Caco-2 (cell line): ENCODE measurements at regions not wholly inside any gene's neighbourhood (a gene's known extent, or its start where the extent isn't known, plus 50 kb on each side); places are given as distances from the start of the nearest gene placed in this dataset.
"Not testable (repeated sequence)": the region's sequence is repeated elsewhere in the genome, so short reads cannot be mapped to it uniquely, and the experiment has no call there.

Experiments
- BruUV-seq: library from RNA; stranded (reverse); fragments of 400-500 nt; replicated peaks from 2 replicates; lab custom pipeline; 2021; lab: Mats Ljungman, UMichigan
- CTCF ChIA-PET: fragments of 300-600 bp; sonication (Branson Sonifier 250); formaldehyde crosslinking; loops from one replicate; lab custom pipeline; 2022; ENCODE audit warnings: antibody characterized with exemption; lab: Charles Lee
- POLR2A ChIA-PET: fragments of 300-600 bp; sonication (Branson Sonifier 250); formaldehyde crosslinking; loops from one replicate; lab custom pipeline; 2022; ENCODE audit warnings: antibody characterized with exemption; lab: Charles Lee
- DNase-seq, 2 experiments: peaks; one replicate each; pipeline versions ENCODE4 v3.0.0 to v3.0.0-alpha.2; 2020 to 2022
- H3K27me3 ChIP-seq: replicated peaks from 2 replicates; pipeline ENCODE4 v1.6.0; 2011; ENCODE audit warnings: low read length; ENCODE audit not compliant: control insufficient read depth, insufficient read depth
- H3K36me3 ChIP-seq: 2 replicates; pipeline ENCODE4 v1.5.1; 2011; ENCODE audit warnings: low read length; ENCODE audit not compliant: control insufficient read depth, insufficient read depth
- H3K4me1 ChIP-seq: fragments of 250-450 bp; sonication (Bioruptor Pico); 2 replicates; pipeline ENCODE4 v1.5.1; 2020; ENCODE audit warnings: mild to moderate bottlenecking
- H3K4me3 ChIP-seq: 2 replicates; pipeline ENCODE4 v1.5.1; 2011; ENCODE audit warnings: low read depth, mild to moderate bottlenecking, control low read depth, low read length
- H3K9me3 ChIP-seq: fragments of 250-450 bp; sonication (Bioruptor Pico); 2 replicates; pipeline ENCODE4 v1.5.1; 2020; ENCODE audit warnings: mild to moderate bottlenecking, moderate library complexity
- H3K27ac Mint-ChIP-seq: one replicate; pipeline ENCODE4 v1.8.0; 2022; ENCODE audit warnings: mixed read lengths; ENCODE audit not compliant: unreplicated experiment
- H3K27me3 Mint-ChIP-seq: one replicate; pipeline ENCODE4 v1.8.0; 2022; ENCODE audit warnings: mixed read lengths; ENCODE audit not compliant: insufficient read depth, unreplicated experiment
- H3K36me3 Mint-ChIP-seq: one replicate; pipeline ENCODE4 v1.8.0; 2022; ENCODE audit warnings: mild to moderate bottlenecking, mixed read lengths; ENCODE audit not compliant: insufficient read depth, unreplicated experiment
- H3K4me1 Mint-ChIP-seq: one replicate; pipeline ENCODE4 v1.8.0; 2022; ENCODE audit warnings: low read depth, mixed read lengths; ENCODE audit not compliant: unreplicated experiment
- H3K4me3 Mint-ChIP-seq: one replicate; pipeline ENCODE4 v1.8.0; 2022; ENCODE audit warnings: mild to moderate bottlenecking, moderate library complexity, mixed read lengths; ENCODE audit not compliant: unreplicated experiment
- H3K9me3 Mint-ChIP-seq: one replicate; pipeline ENCODE4 v1.8.0; 2022; ENCODE audit warnings: mixed read lengths; ENCODE audit not compliant: unreplicated experiment
- intact Hi-C: fragments of 100-400 bp; cut with micrococcal nuclease; formaldehyde crosslinking; loops from one replicate; pipeline ENCODE4 v1.10.0; 2022; ENCODE audit not compliant: unreplicated experiment
- TF ChIP-seq, protein P1 (sequence below), 2 experiments: fragments of 200-600 bp in 1 of 2; IDR thresholded peaks; 1 replicate in 1 of 2; 2 replicates in 1 of 2; pipeline versions ENCODE4 v1.5.1 to v1.8.0; 2011 to 2022; ENCODE audit warnings: antibody characterized with exemption in 1 of 2, control low read depth in 1 of 2, inconsistent platforms in 1 of 2, low read depth in 1 of 2, low read length in 1 of 2, mild to moderate bottlenecking in 1 of 2, moderate library complexity in 1 of 2; ENCODE audit not compliant: insufficient read depth in 1 of 2, severe bottlenecking in 1 of 2, unreplicated experiment in 1 of 2

GRCh38 chr16:17556276-17557052 lies 85.7 kb upstream of the XYLT1 start:
- POLR2A ChIA-PET = interaction anchor here (0.6 kb wide), 1 partner anchor 22 kb away, joined by 3 read pairs; no protein-coding TSS in a partner anchor
- no peaks in the 10 kb centered on the region for H3K9me3 Mint-ChIP-seq
- no TSS peak for BruUV-seq
- Histone ChIP-seq H3K4me1 (peaks cover 5% of the 10 kb centered on the region), H3K27me3 (no peaks in the 10 kb centered on the region), H3K4me3 (no peak overlapping the region), H3K36me3 (no peaks in the 10 kb centered on the region), H3K9me3 (no peaks in the 10 kb centered on the region)
- CTCF ChIA-PET = interaction anchor here (0.6 to 1.8 kb wide), 2 partner anchors 23 to 171 kb away, joined by 4 to 12 read pairs; no protein-coding TSS in a partner anchor
- TF ChIP-seq, protein P1, sequence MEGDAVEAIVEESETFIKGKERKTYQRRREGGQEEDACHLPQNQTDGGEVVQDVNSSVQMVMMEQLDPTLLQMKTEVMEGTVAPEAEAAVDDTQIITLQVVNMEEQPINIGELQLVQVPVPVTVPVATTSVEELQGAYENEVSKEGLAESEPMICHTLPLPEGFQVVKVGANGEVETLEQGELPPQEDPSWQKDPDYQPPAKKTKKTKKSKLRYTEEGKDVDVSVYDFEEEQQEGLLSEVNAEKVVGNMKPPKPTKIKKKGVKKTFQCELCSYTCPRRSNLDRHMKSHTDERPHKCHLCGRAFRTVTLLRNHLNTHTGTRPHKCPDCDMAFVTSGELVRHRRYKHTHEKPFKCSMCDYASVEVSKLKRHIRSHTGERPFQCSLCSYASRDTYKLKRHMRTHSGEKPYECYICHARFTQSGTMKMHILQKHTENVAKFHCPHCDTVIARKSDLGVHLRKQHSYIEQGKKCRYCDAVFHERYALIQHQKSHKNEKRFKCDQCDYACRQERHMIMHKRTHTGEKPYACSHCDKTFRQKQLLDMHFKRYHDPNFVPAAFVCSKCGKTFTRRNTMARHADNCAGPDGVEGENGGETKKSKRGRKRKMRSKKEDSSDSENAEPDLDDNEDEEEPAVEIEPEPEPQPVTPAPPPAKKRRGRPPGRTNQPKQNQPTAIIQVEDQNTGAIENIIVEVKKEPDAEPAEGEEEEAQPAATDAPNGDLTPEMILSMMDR (IDR thresholded peaks at IDR 0.05; ENCODE audit: insufficient read depth in 1 of 2, low read depth in 1 of 2, low read length in 1 of 2, severe bottlenecking in 1 of 2, unreplicated experiment in 1 of 2) = peak; percentile 59 to 61
- peak; percentile 27 to 39 for DNase-seq
- no peaks in the 10 kb centered on the region for H3K4me1 Mint-ChIP-seq
- H3K27me3 Mint-ChIP-seq = peaks cover 3% of the 10 kb centered on the region
- H3K4me3 Mint-ChIP-seq = no peak overlapping the region
- no peak overlapping the region for H3K27ac Mint-ChIP-seq
- H3K36me3 Mint-ChIP-seq = no peaks in the 10 kb centered on the region
- intact Hi-C loops = loop anchor here (1.0 kb wide), 1 partner anchor 23 kb away; no protein-coding TSS in a partner anchor

GRCh38 chr16:17555176-17555575 lies 84.4 kb upstream of the XYLT1 start:
- intact Hi-C loops = no loop called here

DNA sequence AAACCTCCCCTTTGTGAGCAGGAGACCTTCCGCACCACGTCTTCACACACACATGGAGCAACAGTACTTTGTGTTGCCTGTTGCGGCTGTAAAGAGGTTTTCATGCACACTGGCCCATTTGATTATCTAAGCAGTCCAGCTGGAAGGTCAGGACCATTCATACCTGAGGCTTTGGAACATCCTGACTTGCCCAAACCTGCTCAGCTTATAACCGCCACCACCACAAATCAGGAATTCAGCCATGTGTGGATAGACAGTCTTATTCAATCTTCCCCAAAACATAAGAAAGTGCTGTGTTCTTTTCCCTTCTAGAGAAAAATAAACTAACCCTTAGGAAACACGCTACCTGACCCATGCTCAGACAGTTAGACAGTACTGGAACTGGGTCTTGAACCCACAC lies 81.6 kb upstream of the XYLT1 start:
- no peak overlapping the region for H3K27ac Mint-ChIP-seq
- H3K9me3 Mint-ChIP-seq = no peaks in the 10 kb centered on the region
- ChIA-PET CTCF (no interaction called here), POLR2A (no interaction called here)
- Histone ChIP-seq H3K4me1 (peaks cover 5% of the 10 kb centered on the region), H3K36me3 (no peaks in the 10 kb centered on the region), H3K9me3 (no peaks in the 10 kb centered on the region), H3K27me3 (no peaks in the 10 kb centered on the region), H3K4me3 (no peak overlapping the region)
- no peak for DNase-seq
- no peaks in the 10 kb centered on the region for H3K4me1 Mint-ChIP-seq
- BruUV-seq = no TSS peak
- no peaks in the 10 kb centered on the region for H3K36me3 Mint-ChIP-seq
- intact Hi-C loops = no loop called here
- TF ChIP-seq, protein P1 (IDR thresholded peaks at IDR 0.05; ENCODE audit: insufficient read depth in 1 of 2, low read depth in 1 of 2, low read length in 1 of 2, severe bottlenecking in 1 of 2, unreplicated experiment in 1 of 2) = no peak
- no peaks in the 10 kb centered on the region for H3K27me3 Mint-ChIP-seq
- no peak overlapping the region for H3K4me3 Mint-ChIP-seq

More at GRCh38 chr16:17555176-17555575, 84.4 kb upstream of the XYLT1 start:
- no TSS peak for BruUV-seq
- no peaks in the 10 kb centered on the region for H3K27me3 ChIP-seq
- Mint-ChIP-seq H3K27me3 (no peaks in the 10 kb centered on the region), H3K36me3 (no peaks in the 10 kb centered on the region), H3K4me1 (no peaks in the 10 kb centered on the region), H3K27ac (no peak overlapping the region), H3K4me3 (no peak overlapping the region), H3K9me3 (no peaks in the 10 kb centered on the region)
- no peak overlapping the region for H3K4me3 ChIP-seq
- H3K36me3 ChIP-seq = no peaks in the 10 kb centered on the region
- TF ChIP-seq, protein P1 (IDR thresholded peaks at IDR 0.05; ENCODE audit: insufficient read depth in 1 of 2, low read depth in 1 of 2, low read length in 1 of 2, severe bottlenecking in 1 of 2, unreplicated experiment in 1 of 2) = no peak
- peaks cover 5% of the 10 kb centered on the region for H3K4me1 ChIP-seq
- ChIA-PET POLR2A (no interaction called here), CTCF (no interaction called here)
- no peak for DNase-seq
- H3K9me3 ChIP-seq = no peaks in the 10 kb centered on the region

GRCh38 chr16:17551682-17552081 lies 80.9 kb upstream of the XYLT1 start:
- DNase-seq, H3K27me3 Mint-ChIP-seq, H3K9me3 Mint-ChIP-seq, H3K4me1 Mint-ChIP-seq, BruUV-seq, POLR2A ChIA-PET, H3K4me1 ChIP-seq, H3K27me3 ChIP-seq, H3K4me3 ChIP-seq, H3K36me3 ChIP-seq, H3K36me3 Mint-ChIP-seq, H3K4me3 Mint-ChIP-seq, H3K9me3 ChIP-seq, intact Hi-C loops, H3K27ac Mint-ChIP-seq, CTCF ChIA-PET: not testable (repeated sequence)
